Activated CD4-positive, alpha-beta T cell treated with anti-CD3 and anti-CD28 coated beads, Interleukin-2, Interleukin-4, amounts not matched to agents 100 ng/mL and 50 ng/mL, durations not matched to agents 16 hours and 8 hours (primary cell): ENCODE measurements at regions not wholly inside any gene's neighbourhood (a gene's known extent, or its start where the extent isn't known, plus 50 kb on each side); places are given as distances from the start of the nearest gene placed in this dataset.
"Not testable (repeated sequence)": the region's sequence is repeated elsewhere in the genome, so short reads cannot be mapped to it uniquely, and the experiment has no call there.

Experiments
- DNase-seq: peaks from one replicate; pipeline ENCODE4 v3.0.0-alpha.2; 2020; ENCODE audit warnings: low spot score

- DNase-seq, result no peak
Observed at GRCh38 chr18:10249270-10249669, 205.2 kb upstream of the APCDD1 start.

GRCh38 chr18:10249801-10250200 is 204.6 kb upstream of the APCDD1 start:
- DNase-seq, result no peak

DNA sequence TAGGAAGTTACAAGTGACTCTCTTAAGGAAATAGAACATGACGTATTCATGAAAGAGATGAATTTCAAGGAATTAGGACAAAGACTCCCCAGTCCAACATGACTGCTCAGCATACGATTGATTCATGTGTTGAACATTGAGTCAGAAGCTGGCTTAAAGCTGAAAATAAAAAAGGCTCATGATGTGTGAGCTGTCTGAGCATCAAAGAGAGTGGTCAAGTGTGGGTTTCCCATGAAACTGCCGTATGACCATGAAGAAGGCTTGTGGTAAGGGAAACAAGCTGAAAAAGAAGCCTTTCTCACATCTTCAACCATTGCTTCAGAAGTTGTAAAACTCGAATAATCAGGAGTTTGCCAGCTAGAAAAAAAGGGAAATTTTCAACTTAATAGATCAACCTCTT is 201.9 kb upstream of the APCDD1 start:
- DNase-seq, result no peak

- DNase-seq, result no peak
Observed at GRCh38 chr18:10252952-10253705, 201.3 kb upstream of the APCDD1 start.

DNA sequence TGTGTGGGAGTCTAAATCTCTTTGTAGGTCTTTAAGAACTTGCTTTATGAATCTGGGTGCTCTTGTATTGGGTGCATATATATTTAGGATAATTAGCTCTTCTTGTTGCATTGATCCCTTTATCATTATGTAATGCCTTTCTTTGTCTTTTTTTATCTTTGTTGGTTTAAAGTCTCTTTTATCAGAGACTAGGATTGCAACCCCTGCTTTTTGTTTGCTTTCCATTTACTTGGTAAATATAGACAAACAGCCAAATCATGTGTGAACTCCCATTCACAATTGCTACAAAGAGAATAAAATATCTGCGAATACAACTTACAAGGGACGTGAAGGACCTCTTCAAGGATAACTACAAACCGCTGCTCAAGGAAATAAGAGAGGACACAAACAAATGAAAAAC is 198.2 kb upstream of the APCDD1 start:
- DNase-seq, result not testable (repeated sequence)

DNA sequence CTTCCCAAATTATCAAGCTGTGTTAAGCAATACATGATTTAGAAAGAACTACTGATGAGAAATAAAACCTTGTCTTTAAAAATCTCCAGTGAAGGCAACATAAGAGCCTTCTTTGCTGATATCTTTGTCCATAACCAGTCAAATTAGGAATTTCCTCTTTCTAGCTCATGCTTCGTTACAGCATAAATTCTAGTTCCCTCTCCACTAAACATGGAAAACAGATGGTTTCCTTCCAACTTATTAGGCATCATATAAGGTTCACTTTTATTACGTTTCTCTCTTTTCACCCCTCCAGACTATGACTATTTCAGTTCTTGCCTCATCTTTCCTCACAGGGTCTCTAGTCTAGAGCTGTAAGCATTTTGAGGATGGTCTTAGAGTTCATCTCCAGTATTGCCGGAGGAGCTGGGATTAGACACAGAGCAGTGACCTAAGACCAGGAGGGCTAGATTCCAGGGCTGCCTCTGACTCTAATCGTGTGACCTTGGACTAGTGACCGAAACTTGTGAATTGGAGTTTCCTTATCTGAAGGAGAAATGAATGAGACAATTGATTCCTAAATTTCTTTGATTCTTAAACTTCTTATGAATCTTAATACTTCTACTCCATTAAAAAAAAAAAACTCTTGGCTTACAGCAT is 195.5 kb upstream of the APCDD1 start:
- DNase-seq, result no peak

DNA sequence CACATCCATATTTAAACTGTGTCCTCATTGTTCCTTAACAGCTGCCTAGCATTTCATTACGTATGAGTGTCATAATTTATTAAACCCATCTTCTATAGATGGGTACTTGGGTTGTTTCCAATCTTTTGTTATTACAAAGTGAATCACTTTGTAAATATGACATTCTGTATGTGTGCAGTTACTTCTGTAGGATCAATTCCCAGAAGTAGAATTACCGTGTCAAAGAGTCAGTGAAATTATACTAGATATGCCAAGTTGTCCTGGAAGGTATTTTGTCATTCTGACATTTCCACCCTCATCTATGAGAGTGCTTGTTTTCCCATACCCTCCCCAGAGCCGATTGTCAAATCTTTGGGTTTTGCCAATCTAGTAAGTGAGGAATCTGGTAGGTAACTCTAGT is 194.5 kb upstream of the APCDD1 start:
- no peak for DNase-seq

GRCh38 chr18:10261344-10262276 is 192.8 kb upstream of the APCDD1 start:
- no peak for DNase-seq

DNA sequence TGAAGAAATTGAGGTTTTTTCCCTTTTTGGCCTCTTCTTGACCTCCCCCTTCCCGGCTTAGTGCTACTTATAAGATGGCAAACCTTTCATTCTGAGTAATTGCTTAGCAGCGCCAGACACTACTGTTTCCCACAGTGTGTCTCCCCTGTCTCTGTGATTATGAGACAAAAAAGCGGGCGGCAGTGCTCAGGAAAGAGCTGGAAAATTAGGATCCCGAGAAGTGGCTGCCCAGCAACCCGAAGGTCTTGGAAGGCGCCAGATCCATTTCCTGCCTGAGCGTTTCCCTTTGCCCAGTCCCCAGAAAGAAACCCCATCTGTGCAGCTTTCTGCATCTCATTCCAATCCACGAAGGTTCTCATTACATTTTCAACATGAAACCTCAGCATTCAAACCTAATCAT is 191.9 kb upstream of the APCDD1 start:
- no peak for DNase-seq

- no peak for DNase-seq
Observed at GRCh38 chr18:10264260-10264659, 190.2 kb upstream of the APCDD1 start.

GRCh38 chr18:10265560-10266333 is 188.7 kb upstream of the APCDD1 start:
- no peak for DNase-seq

- no peak for DNase-seq
Observed at GRCh38 chr18:10266334-10266590, 188.2 kb upstream of the APCDD1 start.

- no peak for DNase-seq
Observed at GRCh38 chr18:10269261-10269660, 185.2 kb upstream of the APCDD1 start.

DNA sequence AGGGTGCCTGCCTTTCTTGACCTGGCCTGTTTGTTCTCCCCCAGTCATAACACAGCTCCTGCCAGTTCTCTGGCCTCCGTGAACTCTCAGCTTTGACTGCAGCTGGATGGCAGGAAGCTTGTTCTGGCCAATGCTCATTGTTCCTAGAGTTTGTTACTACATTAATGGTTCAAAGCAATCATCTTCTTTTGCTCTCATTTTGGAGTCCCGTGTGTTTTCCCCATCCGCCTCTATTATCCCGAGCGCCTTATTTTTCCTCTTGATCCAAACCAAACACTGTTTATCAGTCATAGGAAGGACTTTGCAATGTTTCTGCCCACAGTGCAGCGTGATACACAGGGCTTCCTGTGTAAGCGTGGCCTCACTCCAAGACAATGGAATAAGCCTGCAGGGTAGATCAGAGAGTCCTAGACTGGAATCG is 184.3 kb upstream of the APCDD1 start:
- no peak for DNase-seq

DNA sequence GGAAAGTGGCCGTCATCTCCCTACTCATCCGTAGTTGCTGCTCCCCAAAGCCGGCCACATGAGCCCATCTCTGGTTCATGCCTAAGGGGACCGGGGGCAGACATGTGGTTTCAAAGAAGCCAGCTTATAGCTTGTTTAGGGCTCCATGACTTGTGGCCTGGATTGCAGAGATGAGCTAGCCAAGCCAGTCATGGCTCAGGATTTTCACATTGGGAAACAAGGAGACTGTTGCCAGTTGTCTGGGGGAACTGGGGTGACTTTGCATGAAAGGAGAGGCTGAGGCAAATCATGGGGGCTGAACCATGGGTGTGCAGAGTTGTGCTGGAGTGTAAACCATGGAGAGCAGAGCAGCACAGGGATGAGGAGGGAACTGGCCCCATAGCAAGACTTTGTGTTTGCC is 183.0 kb upstream of the APCDD1 start:
- DNase-seq, result no peak

GRCh38 chr18:10274301-10274700 is 180.1 kb upstream of the APCDD1 start:
- DNase-seq, result no peak

DNA sequence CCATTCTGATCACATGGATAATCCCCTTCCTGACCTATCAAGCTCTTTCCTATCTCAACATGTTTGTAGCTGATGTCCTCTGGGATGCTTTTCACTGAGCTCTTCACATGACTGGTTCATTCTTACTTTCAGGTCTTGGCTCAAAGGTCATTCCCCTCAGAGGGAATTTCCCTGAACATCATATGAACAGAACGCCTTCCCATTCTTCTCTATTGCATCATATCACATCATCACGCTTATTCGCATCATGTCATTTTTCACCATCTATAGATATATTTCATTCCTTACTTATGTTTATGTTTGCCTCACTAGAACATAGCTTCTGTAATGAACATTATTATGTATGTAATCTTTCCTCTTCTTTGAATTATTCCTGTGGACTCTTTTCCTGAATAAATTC is 178.9 kb upstream of the APCDD1 start:
- DNase-seq, result no peak

DNA sequence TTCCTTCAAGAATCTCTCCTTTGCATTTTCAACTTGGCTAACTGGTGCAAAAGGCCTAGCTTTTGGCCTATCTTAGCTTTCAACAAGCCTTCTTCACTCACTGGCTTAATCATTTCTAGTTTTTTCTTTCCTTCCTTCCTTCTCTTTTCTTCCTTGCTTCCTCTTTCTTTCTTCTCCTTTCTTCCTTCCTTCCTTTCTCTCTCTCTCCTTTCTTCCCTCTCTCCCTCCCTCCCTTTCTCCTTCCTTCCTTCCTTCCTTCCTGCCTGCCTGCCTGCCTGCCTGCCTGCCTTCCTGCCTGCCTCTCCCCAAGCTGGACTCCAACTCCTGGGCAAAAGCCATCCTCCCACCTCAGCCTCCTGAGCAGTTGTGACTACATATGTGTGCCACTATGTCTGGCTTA is 176.2 kb upstream of the APCDD1 start:
- no peak for DNase-seq

- DNase-seq, result no peak
Observed at GRCh38 chr18:10279471-10279870, 175.0 kb upstream of the APCDD1 start.

DNA sequence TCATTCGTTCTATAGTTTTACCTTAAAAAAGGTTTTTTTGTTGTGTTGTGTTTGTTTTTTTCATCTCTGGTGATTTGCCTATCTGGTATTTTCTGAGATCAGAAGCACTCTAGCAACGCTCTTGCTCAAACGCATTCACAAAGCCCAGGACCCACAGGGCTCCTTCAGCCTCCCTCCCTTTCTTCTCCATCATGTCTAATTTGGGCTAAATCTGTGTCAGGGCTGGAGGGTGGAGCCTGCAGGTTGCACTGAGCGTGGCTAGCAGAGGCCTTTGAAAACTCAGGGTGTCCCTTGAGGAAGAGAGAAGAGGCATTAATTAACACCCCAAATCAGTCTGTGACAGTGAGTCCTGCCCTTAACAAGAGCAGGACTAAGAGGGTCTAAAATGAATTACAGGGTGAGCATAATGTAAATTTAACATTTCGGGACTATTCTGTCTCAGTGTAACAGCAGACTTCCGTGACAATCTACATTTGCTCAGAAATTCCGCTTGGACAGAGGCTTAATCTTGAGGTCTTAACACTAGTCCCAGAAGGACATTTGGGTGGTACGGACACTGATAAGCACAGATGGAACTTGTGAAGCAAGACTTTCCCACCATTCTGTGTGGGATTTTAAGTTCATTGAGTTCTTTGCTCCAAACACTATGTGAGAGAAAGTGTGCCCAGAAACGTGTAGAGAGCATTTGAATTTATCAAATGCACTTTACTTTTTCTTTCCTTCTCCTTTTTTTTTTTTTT is 174.4 kb upstream of the APCDD1 start:
- no peak for DNase-seq

GRCh38 chr18:10284540-10285282 is 169.7 kb upstream of the APCDD1 start:
- no peak for DNase-seq
